Stimulated activated CD4-positive, alpha-beta T cell treated with anti-CD3 and anti-CD28 coated beads, TNF-alpha, amount 100 ng/mL, for 1 hour (primary cell): ENCODE measurements at regions not wholly inside any gene's neighbourhood (a gene's known extent, or its start where the extent isn't known, plus 50 kb on each side); places are given as distances from the start of the nearest gene placed in this dataset.

ENCODE experiments used
- DNase-seq, 3 donors: peaks; one replicate each; pipeline ENCODE4 v3.0.0-alpha.2; 2020; ENCODE audit warnings: low read depth in 3 of 3, low spot score in 1 of 3

DNA sequence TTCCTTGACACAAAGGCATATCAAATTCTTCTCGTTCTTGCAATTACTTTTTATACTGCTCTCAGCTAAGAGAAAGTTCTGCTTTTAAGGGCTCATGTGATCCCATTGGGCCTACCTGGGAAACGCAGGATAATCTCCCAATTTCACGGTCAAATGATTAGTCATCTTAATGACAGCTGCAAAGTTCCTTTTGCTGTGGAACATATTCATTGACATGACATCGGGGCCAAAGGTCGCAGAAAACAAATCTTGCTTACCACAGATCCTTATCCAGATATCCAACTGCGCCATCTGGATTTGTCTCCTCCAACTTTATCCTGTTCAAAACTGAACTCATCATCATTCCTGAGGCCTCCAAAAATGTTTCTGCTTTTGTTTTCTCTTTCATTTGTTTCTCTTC is 1085.6 kb upstream of the WWC1 start:
- DNase-seq, result no peak

DNA sequence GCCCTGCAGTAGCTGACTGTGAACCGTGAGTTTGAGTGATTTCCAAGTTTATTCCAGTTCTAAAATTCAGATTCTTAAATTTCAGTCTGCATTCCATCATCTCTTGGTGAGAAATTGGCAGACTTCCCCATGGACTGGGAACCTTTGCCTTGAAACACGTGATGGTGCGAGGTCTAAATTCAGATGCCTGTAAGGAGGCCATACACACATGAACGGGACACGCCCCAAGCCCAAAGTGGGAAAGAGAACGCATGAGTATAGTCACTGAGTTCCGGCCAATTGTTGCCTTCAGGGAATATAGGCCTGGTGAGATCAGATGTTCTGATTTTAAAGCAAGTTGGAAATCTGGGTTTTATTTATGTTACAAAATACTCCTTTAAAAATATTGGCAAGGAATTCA is 1084.4 kb upstream of the WWC1 start:
- DNase-seq, result no peak

DNA sequence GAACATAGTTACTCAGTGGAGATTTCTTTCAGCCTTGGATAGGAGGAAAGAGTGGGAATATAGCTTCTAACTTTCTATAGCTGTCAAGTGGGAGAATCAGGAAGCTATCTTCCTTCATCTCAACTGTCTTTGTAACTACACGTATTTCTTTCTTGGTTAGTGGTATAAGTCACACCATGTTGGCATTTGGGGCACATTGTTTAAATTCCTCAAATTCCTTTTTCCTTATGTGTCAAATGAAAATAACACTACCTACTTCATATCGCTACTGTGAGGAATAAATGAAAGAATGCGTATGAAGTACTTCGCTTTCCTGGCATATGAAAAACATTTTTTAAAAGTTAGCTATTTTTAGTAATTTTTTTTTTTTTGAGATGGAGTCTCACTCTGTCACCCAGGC is 1082.5 kb upstream of the WWC1 start:
- no peak for DNase-seq

DNA sequence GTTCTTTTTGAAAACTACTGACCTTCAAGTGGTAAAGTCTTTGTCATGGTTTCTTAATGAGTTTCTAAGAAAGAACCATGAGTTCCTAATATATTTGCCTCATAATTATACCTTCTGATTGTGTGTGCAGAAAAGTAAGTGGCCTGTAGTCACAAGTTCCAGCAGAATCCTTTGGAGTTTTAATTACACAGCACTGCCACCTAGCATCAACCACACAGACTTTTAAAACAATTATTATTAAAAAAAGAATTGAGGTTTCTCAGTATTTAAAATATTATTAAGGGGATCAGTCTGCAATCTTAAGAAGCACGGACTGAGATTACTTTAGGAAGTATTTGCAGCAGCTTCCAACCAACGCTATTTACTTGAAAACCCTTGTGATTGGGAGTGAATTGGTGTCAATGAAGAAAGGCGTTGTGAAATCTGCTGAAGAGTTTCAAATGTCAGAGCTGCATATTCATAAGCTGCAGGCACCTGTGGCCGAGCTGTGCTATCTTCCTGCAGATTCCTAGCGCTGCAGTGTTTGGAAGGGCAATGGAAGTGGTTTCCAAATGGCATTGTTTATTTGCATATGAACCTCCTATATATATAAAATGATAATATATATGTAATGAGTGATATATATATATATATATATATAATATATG is 1074.2 kb upstream of the WWC1 start:
- no peak for DNase-seq

DNA sequence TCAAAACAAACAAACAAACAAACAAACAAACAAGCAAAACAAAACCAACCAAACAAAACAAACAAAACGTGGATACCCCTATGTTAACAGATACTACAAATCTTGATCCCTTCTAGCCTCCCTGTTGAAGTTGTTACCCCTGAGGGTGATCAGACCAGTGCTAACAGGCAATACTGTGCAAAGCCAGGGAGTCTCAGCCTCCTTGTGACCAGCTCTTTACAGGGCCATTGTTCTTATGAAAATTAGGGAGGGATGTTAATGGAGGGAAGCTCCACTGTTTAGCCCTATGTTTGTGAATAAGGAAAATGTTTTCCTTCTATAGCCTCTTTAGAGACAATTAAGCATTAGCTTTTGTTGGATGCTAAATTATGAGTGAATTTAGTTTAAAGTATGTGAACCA is 1072.1 kb upstream of the WWC1 start:
- no peak for DNase-seq

DNA sequence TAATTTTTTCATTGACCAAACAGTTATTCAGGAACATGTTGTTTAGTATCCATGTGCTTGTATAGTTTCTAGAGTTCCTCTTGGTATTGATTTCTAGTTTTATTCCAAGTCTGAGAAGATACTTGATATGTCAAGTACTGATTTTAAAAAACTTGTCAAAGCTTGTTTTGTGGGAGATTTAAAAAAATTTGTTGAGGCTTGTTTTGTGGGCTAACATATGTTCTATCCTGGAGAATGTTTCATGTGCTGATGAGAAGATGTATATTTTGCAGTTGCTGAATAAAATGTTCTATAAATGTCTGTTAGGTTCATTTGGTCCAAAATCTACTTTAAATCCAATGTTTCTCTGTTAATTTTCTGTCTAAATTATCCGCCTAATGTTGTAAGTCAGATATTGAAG is 1065.1 kb upstream of the WWC1 start:
- DNase-seq, result no peak

DNA sequence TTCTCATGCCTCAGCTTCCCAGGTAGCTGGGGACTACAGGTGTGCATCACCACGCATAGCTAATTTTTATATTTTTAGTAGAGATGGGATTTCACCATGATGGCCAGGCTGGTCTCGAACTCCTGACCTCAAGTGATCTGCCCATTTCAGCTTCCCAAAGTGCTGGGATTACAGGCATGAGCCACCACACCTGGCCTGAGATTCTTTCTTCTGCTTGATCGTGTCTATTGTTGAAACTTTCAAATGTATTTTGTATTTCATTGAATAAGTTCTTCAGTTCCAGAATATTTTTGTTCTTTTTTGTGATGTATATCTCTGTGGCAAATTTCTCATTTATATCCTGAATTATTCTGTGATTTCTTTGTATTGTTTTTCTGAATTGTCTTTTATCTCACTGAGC is 1063.3 kb upstream of the WWC1 start:
- no peak for DNase-seq

DNA sequence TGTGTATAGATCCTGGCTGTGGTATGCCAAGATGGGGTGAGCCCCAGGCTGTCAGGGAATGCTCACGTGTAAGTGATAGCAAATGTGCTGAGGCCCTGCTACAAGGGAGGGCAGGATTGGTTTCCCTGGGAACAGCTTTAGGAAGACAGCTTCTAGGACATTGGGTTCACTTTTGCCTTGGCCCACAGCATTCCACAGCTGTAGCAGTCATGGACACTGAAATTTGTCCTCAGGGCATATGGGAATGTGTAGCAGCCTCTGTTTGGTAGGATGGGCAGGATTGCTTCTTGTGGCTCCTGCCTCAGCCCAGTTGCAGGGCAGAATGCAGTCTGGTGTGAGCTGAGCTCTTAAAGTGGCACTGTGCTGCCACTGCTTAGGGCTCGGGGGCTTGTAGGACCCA is 1061.7 kb upstream of the WWC1 start:
- no peak for DNase-seq

DNA sequence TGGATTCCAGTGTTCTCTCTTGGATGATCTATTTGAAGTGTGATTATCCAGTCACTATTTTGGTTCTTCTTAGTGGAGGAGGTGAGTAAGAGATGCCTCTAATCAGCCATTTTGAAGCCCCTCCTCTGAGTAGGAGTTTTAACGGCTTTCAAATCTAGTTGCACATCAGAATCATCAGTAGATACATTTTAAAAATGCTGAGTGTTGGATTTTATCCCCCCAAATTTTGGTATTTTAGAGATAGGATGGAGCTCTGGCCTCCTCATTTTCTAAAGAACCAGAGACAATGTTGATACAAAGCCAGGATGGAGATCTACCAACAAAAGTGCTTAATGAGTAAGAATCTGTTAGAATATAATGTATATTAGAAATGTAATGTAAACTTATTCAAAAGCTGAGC is 1061.0 kb upstream of the WWC1 start:
- DNase-seq, result no peak

DNA sequence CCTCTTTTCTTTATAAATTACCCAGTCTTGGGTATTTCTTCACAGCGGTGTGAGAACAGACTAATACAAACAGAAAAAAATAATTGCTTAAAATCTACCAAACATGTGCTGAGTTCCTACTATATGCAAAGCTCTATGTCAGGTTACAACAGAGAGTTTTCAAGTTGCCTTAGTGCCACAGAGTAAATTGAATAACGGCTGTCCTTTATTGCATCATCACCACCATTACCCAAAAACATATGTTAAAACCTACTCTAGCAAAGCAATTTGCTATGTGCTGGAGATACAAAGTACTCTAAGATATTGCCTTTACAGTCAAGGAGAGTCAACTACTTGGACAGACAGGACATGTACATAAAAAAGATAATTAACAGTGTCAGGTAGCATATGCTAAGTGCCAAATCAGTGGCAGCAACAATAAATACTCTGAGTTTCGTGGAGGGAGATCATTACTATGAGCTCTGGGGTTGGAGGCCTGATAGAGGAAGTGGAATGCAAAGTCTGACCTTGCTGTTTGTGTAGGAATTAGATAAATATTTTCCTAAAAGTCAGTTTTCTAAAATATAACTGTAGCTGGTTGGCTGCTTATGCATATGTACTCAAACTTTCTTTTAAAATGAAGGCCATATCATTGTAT is 1058.7 kb upstream of the WWC1 start:
- no peak for DNase-seq

DNA sequence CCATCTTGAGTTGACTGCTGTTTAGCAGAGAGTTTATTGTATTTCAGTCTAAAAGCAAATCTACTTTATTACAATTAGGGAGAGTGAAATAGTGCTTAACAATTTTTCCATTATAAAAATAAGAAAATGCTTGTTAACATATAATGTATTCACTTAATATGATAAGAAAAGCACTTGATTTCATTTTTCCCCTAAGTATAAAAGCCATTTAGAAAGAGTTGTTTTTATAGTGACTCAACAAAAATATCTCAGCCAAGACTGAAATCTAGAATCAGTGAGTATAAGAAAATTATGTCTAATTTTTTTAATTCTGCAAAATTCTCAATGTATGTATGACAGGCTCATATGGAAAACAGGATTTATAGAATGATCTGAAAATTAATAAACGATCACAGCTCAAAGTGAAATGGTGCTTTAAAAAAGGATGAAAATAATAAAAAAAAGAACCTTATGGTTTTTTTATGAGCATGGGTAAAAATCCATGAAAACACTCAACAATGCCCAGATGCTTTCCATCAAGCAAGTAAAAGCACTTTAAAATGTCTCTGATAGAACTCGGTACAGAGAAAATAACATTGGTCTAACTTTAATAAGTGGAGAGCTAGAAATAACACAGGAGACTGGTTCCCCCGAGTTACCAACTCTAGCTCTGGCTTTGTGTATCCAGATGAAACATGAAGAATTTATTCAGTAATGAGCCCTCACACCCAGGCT is 1057.8 kb upstream of the WWC1 start:
- no peak for DNase-seq

DNA sequence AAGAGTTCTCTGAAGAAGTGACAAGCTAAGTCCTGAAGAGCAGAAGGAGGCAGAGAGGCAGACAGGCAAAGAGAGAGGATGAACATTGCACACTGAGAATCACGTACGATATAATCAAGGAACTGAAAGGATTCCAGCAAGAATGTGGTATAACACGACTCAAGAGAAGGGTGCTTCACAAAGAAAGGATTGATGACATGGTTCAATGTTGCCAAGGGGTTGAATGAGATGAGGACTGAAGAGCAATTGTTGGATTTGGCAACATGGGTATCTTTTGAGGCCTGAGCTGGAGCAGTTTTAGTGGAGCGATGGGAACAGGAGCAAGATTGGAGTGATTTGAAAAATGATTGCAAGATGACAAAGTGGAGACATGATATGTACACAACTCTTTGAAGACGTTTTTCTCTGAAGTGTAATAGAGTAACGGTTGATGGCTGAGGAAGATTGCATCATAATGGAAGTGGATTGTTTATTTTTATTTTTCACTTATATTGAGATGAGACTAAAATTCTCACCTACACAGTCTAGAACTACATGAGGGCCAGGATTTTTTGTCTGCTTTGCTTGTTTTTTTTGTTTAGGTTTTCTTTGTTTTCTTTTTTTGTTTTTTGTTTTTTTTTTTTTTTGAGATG is 1049.9 kb upstream of the WWC1 start:
- DNase-seq, result no peak

DNA sequence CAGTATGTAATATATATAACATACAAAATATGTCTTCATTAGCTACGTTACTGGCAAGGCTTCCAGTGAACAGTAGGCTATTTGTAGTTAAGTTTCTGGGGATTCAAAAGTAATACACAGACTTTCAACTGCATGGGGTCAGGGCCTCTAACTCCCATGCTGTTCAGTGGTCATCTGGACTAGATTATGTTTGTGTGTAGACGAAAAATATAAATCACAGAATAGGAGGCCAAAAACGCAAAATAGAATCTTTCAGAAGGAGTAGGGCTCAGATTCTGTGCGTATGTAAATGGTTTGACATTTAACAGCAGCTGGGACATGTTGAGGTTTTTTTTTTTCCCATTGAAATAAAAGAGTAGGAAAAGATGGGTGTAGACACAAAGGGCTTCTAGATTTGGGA is 1048.7 kb upstream of the WWC1 start:
- DNase-seq, result no peak

DNA sequence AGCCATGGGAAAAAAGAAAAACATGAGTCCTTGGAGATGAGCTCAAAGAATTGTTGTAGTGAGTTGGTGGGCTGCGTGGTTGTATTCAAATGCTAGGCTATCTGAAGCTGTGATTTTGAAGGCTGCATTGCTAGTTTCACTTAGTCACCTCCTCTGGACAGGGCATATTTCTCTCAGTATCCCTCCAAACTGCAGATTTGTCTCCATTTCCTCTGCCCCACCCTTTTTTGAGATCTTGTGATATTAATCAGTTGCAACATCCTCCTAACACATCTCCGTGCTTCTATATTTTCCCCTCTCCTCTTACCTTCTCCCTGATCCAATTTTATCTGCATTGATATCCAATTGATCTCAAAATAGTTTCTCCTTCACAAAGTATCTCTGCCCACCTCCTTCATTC is 1048.0 kb upstream of the WWC1 start:
- no peak for DNase-seq

DNA sequence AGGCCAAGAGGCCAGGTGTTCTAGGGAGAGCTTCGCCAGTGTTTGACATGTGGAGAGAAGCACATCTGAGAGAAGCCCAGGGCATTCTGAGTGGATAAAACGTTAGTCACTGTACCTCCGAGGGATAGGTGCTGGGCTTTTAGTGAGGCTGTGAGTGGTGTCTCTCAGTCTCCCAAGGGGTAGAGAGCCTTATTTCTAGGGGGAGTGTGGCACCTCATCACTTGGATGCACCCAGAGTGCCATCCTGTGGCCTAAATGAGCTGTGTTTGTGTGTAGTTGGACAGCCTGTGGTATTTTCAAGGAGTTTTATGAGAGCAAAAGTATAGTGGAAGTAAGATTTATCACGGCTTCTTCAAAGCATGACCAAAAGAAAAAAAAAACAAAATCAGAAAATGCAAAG is 1046.9 kb upstream of the WWC1 start:
- no peak for DNase-seq

DNA sequence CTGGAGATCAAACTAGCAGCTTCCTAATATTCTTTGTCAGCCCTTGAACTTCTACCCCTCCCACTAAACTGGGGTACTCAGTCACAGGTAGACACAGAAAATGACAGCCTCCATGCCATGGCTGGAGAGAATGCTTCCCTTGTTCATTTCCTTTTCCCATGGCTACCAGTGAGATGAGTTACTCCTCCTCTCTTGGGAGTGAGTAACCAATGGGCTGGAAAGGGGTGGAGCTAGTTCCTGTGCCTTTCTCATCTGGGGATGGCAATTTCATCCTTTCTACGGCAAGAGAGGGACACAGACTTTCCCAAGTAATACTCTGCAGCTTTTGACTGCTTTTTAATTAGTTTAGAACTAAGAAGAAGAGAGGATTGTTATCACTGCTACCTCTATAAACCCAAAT is 1045.6 kb upstream of the WWC1 start:
- DNase-seq, result no peak

DNA sequence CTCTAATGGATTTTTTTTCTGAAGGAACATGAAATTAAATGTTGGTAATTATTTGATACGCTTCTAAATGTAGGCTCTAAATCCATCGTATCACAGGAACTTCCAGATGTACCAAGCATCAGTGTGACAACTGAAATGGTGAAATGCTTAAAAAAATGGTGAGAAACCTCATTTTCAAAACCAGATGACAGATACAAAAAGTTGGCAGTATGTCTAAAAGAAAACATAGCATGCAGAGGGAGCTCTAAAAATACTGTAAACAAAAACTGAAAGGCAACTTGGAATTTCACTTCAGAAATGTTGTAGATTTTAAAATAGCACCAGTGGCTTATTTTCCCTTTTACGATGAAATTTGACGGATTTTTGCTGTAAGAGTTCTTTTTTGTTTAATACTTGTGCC is 1043.6 kb upstream of the WWC1 start:
- DNase-seq, result no peak

DNA sequence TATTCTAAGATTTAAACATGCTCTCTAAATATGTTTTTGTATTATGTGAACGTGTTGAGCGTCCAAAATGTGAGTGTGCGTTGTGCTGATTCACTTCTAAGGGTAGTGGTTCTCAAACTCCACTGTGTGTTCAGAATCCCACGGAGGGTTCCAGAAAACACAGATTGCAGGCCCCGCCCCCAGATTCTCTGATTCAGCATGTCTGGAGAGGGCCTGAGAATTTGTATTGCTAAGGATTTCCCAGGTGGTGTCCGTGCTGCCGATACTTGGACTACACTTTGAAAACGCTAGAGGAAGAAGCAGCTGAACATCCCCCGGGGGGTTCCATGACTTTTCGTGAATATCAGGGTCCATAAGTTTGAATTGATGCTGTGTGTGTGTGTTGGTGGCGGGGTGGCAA is 1043.2 kb upstream of the WWC1 start:
- no peak for DNase-seq

DNA sequence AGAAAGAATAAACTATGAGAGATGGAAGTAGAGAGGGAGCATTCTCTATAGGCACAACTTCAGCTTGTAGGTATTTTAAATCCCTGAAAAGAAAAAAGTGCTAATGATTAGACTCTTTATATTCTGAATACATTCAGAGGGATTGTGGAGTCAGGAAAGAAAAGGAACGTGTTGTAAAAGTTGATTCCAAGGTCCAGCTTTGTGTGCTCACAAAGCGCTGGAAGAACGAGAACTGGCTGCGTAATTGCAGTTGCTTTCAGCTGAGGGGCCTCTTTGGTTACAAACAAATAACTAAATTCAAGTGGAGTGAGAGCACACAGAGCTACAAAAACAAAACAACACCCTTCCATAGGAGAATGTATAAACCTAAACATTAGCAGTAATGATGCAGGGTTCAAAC is 1040.4 kb upstream of the WWC1 start:
- no peak for DNase-seq

DNA sequence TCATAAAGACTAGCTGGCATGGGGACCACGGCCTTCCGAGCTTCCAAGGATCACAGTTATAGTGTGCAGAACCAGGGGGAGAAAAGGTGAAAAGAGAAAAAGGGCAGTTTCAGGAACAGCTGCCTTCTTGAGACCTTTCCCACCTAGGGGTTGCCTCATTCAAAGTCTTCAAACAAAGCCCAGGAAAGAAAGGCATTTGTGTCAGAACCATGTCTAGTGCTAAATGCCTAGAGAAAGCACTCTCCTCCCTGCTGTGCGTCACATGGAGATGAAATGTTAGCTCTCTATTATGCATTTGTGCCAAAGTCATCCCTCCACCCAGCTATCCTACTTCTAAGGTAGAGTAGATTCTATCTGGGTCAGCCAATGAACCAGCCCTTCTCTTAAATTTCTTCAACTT is 1037.3 kb upstream of the WWC1 start:
- no peak for DNase-seq

DNA sequence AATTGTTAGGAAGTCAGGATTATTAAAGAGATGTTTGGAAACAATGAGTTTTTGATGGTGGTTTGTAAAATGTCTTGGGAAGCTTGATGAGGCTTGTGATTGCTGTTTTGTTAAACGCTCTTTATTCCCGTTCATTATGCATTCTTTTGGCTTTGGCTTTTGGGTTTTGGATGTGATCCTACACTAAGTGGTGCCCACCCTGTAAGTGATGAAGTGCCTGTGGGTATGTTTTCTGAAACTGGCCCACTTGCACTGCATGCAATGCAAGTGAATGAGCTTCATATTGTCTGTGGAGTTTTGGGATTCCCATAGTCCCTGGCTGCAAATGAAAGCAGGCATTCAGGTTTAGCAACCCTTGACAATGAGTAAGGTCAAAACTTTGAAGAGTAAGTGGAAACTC is 1035.5 kb upstream of the WWC1 start:
- no peak for DNase-seq

DNA sequence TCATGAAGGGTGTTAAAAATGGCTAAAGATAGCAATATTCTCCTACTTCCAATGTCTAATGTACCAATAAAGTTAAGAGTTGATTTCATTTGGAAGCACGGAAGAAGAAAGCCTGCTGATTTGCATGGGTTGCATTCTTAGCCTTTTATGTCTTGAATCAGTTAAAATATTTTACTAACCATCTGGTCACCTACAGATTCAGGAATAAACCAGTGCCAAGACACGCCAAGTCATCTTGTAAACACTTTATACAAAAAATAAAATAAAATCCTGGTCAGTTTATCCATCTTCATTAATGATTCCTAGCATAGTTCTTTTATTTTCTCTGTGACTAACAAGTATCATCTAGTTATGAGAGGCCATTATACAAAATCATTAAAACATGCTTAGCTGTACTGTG is 1031.6 kb upstream of the WWC1 start:
- DNase-seq, result no peak
